Smooth muscle cell (in vitro differentiated cells): ENCODE measurements at regions not wholly inside any gene's neighbourhood (a gene's known extent, or its start where the extent isn't known, plus 50 kb on each side); places are given as distances from the start of the nearest gene placed in this dataset.

Experiments used
- DNase-seq: peaks from one replicate; lab custom pipeline; 2025; ENCODE audit not compliant: unreplicated experiment; lab: John Stamatoyannopoulos, UW
- H2AFZ ChIP-seq: fragments of 200-600 bp; sonication (generic); 2 replicates; pipeline ENCODE4 v1.6.0; 2016; ENCODE audit warnings: antibody characterized with exemption, low read depth, mild to moderate bottlenecking
- H3F3A ChIP-seq: fragments of 200-600 bp; sonication (generic); 2 replicates; pipeline ENCODE4 v1.6.0; 2017; ENCODE audit warnings: antibody characterized with exemption, low read depth
- H3K27ac ChIP-seq: fragments of 200-600 bp; sonication (generic); 2 replicates; pipeline ENCODE4 v1.5.1; 2016; ENCODE audit warnings: low read depth, mild to moderate bottlenecking
- H3K27me3 ChIP-seq: fragments of 200-600 bp; sonication (generic); 2 replicates; pipeline ENCODE4 v1.6.1; 2016; ENCODE audit warnings: low read depth, mild to moderate bottlenecking
- H3K36me3 ChIP-seq: fragments of 200-600 bp; sonication (generic); 2 replicates; pipeline ENCODE4 v1.5.1; 2016; ENCODE audit warnings: low read depth
- H3K4me1 ChIP-seq: fragments of 200-600 bp; sonication (generic); 2 replicates; pipeline ENCODE4 v1.5.1; 2016; ENCODE audit warnings: low read depth
- H3K4me2 ChIP-seq: fragments of 200-600 bp; sonication (generic); 2 replicates; pipeline ENCODE4 v1.6.0; 2016; ENCODE audit warnings: mild to moderate bottlenecking
- H3K4me3 ChIP-seq: fragments of 200-600 bp; sonication (generic); 2 replicates; pipeline ENCODE4 v1.5.1; 2016; ENCODE audit warnings: mild to moderate bottlenecking
- H3K79me2 ChIP-seq: fragments of 200-600 bp; sonication (generic); 2 replicates; pipeline ENCODE4 v1.6.0; 2016; ENCODE audit warnings: low read depth, mild to moderate bottlenecking
- H3K9ac ChIP-seq: fragments of 200-600 bp; sonication (generic); 2 replicates; pipeline ENCODE4 v1.6.0; 2016; ENCODE audit warnings: low read depth
- H3K9me3 ChIP-seq: fragments of 200-600 bp; sonication (generic); replicated peaks from 2 replicates; pipeline ENCODE4 v1.5.1; 2016; ENCODE audit warnings: low read depth
- H4K20me1 ChIP-seq: fragments of 200-600 bp; sonication (generic); 2 replicates; pipeline ENCODE4 v1.6.0; 2016; ENCODE audit warnings: low read depth
- WGBS: methylation state at CpG from one replicate; pipeline ENCODE4 v1.1.7; 2016; ENCODE audit warnings: low lambda C conversion rate; 5-methylcytosine and 5-hydroxymethylcytosine counted together
- TF ChIP-seq, protein P1 (sequence below): fragments of 200-600 bp; sonication (generic); IDR thresholded peaks from 2 replicates; pipeline ENCODE4 v1.5.1; 2017; ENCODE audit warnings: borderline replicate concordance, mild to moderate bottlenecking, antibody characterized with exemption; ENCODE audit not compliant: insufficient read depth, poor library complexity, severe bottlenecking

DNA sequence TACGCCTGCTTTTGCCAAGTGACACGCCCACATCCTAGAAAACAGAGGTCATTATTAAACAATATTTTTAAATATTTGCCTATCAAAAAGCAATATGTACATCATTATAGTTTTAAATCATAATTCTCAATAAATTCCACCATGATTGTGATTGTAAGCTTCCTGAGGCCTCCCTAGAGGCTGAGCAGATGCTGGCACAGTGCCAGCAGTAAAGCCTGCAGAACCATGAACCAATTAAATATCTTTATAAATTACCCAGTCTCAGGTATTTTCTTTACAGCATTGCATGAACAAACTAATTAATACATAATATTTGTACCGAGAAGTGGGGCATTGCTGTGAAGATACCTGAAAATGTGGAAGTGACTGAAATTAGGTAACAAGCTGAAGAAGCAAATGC lies 174.7 kb upstream of the TMEM196 start:
- H4K20me1 ChIP-seq = no peaks in the 10 kb centered on the region
- H3K27ac ChIP-seq = no peak overlapping the region
- no peak overlapping the region for H2AFZ ChIP-seq

DNA sequence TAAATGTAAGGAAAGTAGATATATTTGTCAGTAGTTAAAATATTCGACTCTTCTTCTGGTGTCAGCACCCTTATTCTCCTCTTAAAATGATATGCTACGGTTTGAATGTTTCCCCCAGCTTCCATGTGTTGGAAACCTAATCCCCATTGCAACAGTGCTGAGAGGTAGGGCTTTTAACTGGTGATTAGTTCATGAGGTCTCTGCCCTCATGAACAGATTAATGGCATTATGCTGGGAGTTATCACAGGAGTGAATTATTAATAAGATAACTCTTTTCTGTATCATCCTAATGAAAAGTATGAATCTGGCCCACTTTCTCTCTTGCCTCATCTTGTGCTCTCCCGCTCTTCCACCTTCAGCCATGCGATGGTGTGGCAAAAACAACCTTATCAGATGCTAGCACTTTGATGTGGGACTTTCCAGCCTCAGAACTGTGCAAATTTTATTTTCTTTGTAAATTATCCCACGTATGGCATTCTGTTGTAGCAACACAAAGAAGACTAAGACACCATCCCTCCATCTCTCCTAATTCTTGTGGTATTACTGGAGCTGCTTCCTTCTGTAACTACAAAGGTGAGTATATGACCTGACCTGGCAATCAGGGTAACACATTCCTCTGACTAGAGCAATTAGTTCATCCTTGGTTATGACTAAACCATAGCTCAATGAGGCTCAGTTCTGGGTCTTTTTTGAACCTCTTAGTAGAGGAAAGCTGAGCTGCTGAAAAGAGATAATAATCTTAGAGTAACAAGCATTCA lies 171.1 kb upstream of the TMEM196 start:
- TF ChIP-seq, protein P1, sequence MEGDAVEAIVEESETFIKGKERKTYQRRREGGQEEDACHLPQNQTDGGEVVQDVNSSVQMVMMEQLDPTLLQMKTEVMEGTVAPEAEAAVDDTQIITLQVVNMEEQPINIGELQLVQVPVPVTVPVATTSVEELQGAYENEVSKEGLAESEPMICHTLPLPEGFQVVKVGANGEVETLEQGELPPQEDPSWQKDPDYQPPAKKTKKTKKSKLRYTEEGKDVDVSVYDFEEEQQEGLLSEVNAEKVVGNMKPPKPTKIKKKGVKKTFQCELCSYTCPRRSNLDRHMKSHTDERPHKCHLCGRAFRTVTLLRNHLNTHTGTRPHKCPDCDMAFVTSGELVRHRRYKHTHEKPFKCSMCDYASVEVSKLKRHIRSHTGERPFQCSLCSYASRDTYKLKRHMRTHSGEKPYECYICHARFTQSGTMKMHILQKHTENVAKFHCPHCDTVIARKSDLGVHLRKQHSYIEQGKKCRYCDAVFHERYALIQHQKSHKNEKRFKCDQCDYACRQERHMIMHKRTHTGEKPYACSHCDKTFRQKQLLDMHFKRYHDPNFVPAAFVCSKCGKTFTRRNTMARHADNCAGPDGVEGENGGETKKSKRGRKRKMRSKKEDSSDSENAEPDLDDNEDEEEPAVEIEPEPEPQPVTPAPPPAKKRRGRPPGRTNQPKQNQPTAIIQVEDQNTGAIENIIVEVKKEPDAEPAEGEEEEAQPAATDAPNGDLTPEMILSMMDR = no peak

More for the DNA sequence above, 174.7 kb upstream of the TMEM196 start:
- Histone ChIP-seq H3K4me2 (no peak overlapping the region), H3K79me2 (no peaks in the 10 kb centered on the region), H3K36me3 (no peaks in the 10 kb centered on the region), H3K4me3 (no peak overlapping the region), H3K9me3 (no peaks in the 10 kb centered on the region), H3K9ac (no peak overlapping the region), H3K4me1 (no peaks in the 10 kb centered on the region), H3K27me3 (no peaks in the 10 kb centered on the region), H3F3A (no peaks in the 10 kb centered on the region)
- 78% methylated on average over 3 of the region's 3 CpGs for WGBS
- TF ChIP-seq, protein P1 = no peak
- DNase-seq = no peak

DNA sequence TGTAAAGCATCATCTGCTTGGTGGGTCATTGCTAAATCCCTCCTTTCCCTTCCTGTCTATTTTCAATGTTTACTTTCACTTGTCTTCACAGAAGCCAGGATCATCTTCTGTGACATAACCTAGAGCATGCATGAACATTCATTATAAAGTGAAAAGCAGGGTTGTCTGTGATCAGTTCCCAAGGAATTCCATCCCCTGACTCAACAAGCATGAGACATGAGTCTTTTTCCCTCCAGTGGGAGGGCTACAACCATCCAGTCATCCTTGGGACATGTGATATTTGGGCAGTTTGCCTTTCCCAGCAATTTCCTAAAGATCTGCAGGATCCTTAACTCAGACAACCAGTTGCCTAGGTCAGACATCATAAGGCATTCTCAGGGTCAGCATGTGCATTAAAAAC lies 166.3 kb upstream of the TMEM196 start:
- Histone ChIP-seq H3K9ac (no peak overlapping the region), H3K4me2 (no peak overlapping the region), H3F3A (no peaks in the 10 kb centered on the region), H3K4me1 (no peaks in the 10 kb centered on the region), H3K79me2 (no peaks in the 10 kb centered on the region), H3K27ac (no peak overlapping the region), H4K20me1 (no peaks in the 10 kb centered on the region), H3K27me3 (no peaks in the 10 kb centered on the region), H2AFZ (no peak overlapping the region), H3K4me3 (no peak overlapping the region), H3K9me3 (no peaks in the 10 kb centered on the region), H3K36me3 (no peaks in the 10 kb centered on the region)
- no peak for DNase-seq
- TF ChIP-seq, protein P1 = no peak

More for the DNA sequence above, 171.1 kb upstream of the TMEM196 start:
- Histone ChIP-seq H3K9ac (no peak overlapping the region), H3K27ac (no peak overlapping the region), H2AFZ (no peak overlapping the region), H3K4me1 (no peaks in the 10 kb centered on the region), H3K4me2 (no peak overlapping the region), H3K36me3 (no peaks in the 10 kb centered on the region), H3K9me3 (no peaks in the 10 kb centered on the region), H3K27me3 (no peaks in the 10 kb centered on the region), H4K20me1 (no peaks in the 10 kb centered on the region), H3K79me2 (no peaks in the 10 kb centered on the region), H3K4me3 (no peak overlapping the region), H3F3A (no peaks in the 10 kb centered on the region)
- DNase-seq = no peak
- 83% methylated on average over 5 of the region's 5 CpGs for WGBS
